ENCODE measurements at regions not wholly inside any gene's neighbourhood (a gene's known extent, or its start where the extent isn't known, plus 50 kb on each side); places are given as distances from the start of the nearest gene placed in this dataset.

DNA sequence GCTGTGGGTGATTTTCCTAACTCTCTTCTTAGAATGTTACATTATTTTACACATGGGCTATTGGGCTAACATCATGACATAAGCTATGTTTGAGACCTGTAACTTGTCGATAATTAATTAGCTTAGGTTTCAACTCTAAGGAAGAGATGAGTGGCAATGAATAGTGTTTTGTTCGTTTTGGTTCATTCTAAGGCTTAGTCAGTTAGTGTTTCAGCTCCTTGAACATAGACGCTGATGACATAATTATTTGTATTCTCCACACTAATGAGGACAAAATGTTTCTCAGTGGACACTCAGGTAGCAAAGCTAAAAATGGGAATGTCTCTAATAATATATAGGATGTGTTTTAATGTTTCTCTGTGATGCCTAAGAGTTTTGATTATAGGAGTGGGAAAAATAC is 401.9 kb downstream of the GATA3 start:
- no peaks in the 10 kb centered on the region for H3K4me1 ChIP-seq
- H3K36me3 ChIP-seq: no peaks in the 10 kb centered on the region
- H3K27ac ChIP-seq: no peak overlapping the region
- DNase-seq (no peak), ATAC-seq (no peak)
- intact Hi-C loops (cut with DNase I): no loop called here
- TF ChIP-seq, protein P1, sequence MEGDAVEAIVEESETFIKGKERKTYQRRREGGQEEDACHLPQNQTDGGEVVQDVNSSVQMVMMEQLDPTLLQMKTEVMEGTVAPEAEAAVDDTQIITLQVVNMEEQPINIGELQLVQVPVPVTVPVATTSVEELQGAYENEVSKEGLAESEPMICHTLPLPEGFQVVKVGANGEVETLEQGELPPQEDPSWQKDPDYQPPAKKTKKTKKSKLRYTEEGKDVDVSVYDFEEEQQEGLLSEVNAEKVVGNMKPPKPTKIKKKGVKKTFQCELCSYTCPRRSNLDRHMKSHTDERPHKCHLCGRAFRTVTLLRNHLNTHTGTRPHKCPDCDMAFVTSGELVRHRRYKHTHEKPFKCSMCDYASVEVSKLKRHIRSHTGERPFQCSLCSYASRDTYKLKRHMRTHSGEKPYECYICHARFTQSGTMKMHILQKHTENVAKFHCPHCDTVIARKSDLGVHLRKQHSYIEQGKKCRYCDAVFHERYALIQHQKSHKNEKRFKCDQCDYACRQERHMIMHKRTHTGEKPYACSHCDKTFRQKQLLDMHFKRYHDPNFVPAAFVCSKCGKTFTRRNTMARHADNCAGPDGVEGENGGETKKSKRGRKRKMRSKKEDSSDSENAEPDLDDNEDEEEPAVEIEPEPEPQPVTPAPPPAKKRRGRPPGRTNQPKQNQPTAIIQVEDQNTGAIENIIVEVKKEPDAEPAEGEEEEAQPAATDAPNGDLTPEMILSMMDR (IDR thresholded peaks at IDR 0.05): no peak
- no peak overlapping the region for H3K4me3 ChIP-seq
- no peaks in the 10 kb centered on the region for H3K9me3 ChIP-seq
- no peaks in the 10 kb centered on the region for H3K27me3 ChIP-seq

DNA sequence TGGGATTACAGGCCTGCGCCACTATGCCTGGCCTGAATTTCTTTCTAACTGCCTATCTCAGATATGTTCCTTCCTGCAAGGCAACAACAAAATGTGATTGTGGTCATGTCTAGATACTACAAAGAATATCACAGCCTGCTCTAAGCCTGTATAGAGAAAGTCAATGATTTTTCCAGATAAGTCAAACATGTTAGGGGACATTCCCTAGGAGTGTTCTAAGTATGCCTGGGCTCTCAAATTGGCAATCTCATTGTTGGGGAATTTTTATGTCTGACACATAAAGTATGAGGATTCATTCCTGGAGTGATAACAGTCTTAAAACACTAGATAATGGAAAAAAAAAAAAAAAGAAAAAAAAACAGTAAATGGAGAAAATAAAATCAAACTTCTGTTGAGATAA is 406.1 kb downstream of the GATA3 start:
- no peaks in the 10 kb centered on the region for H3K36me3 ChIP-seq

DNA sequence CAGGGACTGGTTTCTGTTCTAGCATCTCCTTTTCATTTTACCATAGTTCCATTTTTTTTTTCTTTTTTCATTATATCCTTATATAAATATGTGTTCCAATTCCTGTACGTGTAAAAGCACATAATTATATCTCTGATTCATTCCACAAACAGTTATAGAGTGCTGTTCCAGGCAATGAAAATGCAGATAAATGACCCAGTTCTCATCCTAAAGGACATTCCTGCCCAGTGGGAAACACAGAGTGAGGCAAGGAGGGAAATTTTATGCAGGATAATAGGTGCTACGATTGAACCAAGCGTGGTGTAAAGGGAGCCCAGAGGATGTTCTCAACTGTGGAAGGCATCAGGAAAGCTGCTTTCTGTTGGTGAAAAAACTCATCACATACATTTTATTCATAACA is 408.1 kb downstream of the GATA3 start:
- no peaks in the 10 kb centered on the region for H3K27me3 ChIP-seq
- no peaks in the 10 kb centered on the region for H3K4me1 ChIP-seq
- intact Hi-C loops (cut with DNase I): no loop called here
- no peak overlapping the region for H3K4me3 ChIP-seq
- DNase-seq (no peak), ATAC-seq (no peak)
- H3K9me3 ChIP-seq: no peaks in the 10 kb centered on the region
- H3K36me3 ChIP-seq: no peaks in the 10 kb centered on the region
- H3K27ac ChIP-seq: no peak overlapping the region
- TF ChIP-seq, protein P1 (IDR thresholded peaks at IDR 0.05): no peak

More for the DNA sequence above, 406.1 kb downstream of the GATA3 start:
- no peaks in the 10 kb centered on the region for H3K27me3 ChIP-seq
- no peak for ATAC-seq
- intact Hi-C loops (cut with DNase I): no loop called here
- no peak overlapping the region for H3K4me3 ChIP-seq
- TF ChIP-seq, protein P1 (IDR thresholded peaks at IDR 0.05): no peak
- H3K9me3 ChIP-seq: no peaks in the 10 kb centered on the region
- H3K4me1 ChIP-seq: no peaks in the 10 kb centered on the region
- no peak overlapping the region for H3K27ac ChIP-seq
- DNase-seq: no peak

DNA sequence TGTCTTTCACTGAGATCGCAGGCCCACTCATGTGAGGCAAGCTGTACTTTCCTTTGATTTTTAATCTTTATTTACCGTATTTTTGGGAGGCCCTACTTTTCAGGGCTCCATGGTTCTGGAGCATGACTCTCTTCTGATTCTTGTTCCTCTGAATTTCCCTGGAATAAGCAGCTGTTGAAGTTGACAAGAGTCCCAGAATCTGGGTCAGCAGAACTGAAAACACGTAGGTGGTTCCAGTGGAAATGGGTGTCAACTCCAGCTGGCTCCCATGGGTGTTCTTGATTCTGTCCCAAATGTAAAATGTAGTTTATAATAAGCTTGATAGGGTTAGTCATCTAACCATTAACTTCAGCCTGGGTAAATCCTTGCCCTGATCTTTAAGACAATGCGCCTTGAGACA is 409.4 kb downstream of the GATA3 start:
- H3K27me3 ChIP-seq: no peaks in the 10 kb centered on the region
- H3K4me3 ChIP-seq: no peak overlapping the region
- H3K36me3 ChIP-seq: no peaks in the 10 kb centered on the region
- H3K9me3 ChIP-seq: no peaks in the 10 kb centered on the region
- DNase-seq (no peak), ATAC-seq (no peak)
- intact Hi-C loops (cut with DNase I): no loop called here
- TF ChIP-seq, protein P1 (IDR thresholded peaks at IDR 0.05): no peak
- H3K4me1 ChIP-seq: no peaks in the 10 kb centered on the region
- no peak overlapping the region for H3K27ac ChIP-seq

DNA sequence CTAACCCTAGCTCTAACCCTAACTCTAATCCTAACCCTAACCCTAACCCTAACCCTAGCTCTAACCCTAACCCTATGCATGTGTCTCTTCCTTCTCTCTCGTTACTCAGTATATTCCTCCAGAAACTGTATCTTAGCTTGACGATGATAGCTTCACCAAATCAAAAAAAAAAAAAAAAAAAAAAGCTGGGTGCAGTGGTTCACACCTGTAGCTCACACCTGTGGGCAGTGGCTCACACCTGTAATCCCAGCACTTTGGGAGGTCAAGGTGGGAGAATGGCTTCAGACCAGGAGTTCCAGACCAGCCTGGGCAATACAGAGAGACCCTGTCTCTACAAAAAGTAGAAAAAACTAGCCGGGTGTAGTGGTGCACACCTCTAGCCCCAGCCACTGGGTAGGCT is 414.0 kb downstream of the GATA3 start:
- no peak overlapping the region for H3K27ac ChIP-seq
- intact Hi-C loops (cut with DNase I): no loop called here
- no peaks in the 10 kb centered on the region for H3K4me1 ChIP-seq
- no peaks in the 10 kb centered on the region for H3K9me3 ChIP-seq
- H3K4me3 ChIP-seq: no peak overlapping the region
- TF ChIP-seq, protein P1 (IDR thresholded peaks at IDR 0.05): no peak
- no peaks in the 10 kb centered on the region for H3K36me3 ChIP-seq
- ATAC-seq (no peak), DNase-seq (no peak)
- H3K27me3 ChIP-seq: no peaks in the 10 kb centered on the region

DNA sequence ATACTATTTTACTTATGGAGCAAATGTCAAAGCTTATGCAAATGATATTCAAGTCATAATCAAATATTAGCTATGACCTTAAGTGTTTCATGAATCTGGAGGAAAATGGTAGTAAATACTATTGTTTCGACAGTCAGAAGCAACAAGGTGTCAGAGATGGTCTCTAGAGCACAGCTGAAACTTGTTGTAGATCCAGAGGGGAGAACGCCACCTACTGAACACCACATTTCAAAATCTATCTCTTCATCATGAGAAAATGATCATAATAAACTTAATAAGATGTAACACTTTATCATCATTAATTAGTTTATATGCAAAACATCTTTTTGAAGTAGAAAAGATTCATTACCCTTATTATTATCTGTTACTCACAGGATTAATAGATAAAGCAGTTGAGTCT is 418.7 kb downstream of the GATA3 start:
- TF ChIP-seq, protein P1 (IDR thresholded peaks at IDR 0.05): peak; percentile 26
- H3K4me1 ChIP-seq: no peaks in the 10 kb centered on the region
- H3K27me3 ChIP-seq: no peaks in the 10 kb centered on the region
- no peak overlapping the region for H3K4me3 ChIP-seq
- H3K36me3 ChIP-seq: no peaks in the 10 kb centered on the region
- no peaks in the 10 kb centered on the region for H3K9me3 ChIP-seq
- ATAC-seq (no peak), DNase-seq (no peak)
- intact Hi-C loops (cut with DNase I): no loop called here
- no peak overlapping the region for H3K27ac ChIP-seq
